Adrenal gland (tissue), 5 donors: ENCODE measurements at regions not wholly inside any gene's neighbourhood (a gene's known extent, or its start where the extent isn't known, plus 50 kb on each side); places are given as distances from the start of the nearest gene placed in this dataset.

Experiments
- CTCF ChIP-seq, 6 experiments: fragments of 450-650 bp in 4 of 6; fragments of 200-600 bp in 2 of 6; sonication (generic) in 1 of 6; IDR thresholded peaks; 1 replicate in 5 of 6; 2 replicates in 1 of 6; pipeline versions ENCODE4 v1.5.1 to v1.8.0; 2016 to 2021; ENCODE audit warnings: antibody characterized with exemption in 6 of 6, mild to moderate bottlenecking in 2 of 6, moderate library complexity in 1 of 6
- POLR2A ChIP-seq, 2 donors: fragments of 450-650 bp; IDR thresholded peaks; one replicate each; pipeline ENCODE4 v1.6.1; 2017; ENCODE audit warnings: antibody characterized with exemption in 2 of 2, mild to moderate bottlenecking in 2 of 2, moderate library complexity in 1 of 2
- donor health status: DM: no; HTN: no; CAD: no.

GRCh38 chr17:79159926-79160325 is 85.3 kb downstream of the ENGASE start:
- TF ChIP-seq POLR2A (IDR thresholded peaks at IDR 0.05) = no peak
- no peak for TF ChIP-seq CTCF (IDR thresholded peaks at IDR 0.05)
